Stimulated activated CD8-positive, alpha-beta memory T cell treated with anti-CD3 and anti-CD28 coated beads, Interleukin-12 subunit alpha, Interleukin-12 subunit beta, amount 100 ng/mL, for 1 hour (primary cell): ENCODE measurements at regions not wholly inside any gene's neighbourhood (a gene's known extent, or its start where the extent isn't known, plus 50 kb on each side); places are given as distances from the start of the nearest gene placed in this dataset.

ENCODE experiments used
- DNase-seq: peaks from one replicate; pipeline ENCODE4 v3.0.0-alpha.2; 2020; ENCODE audit warnings: low read depth

GRCh38 chr17:77444984-77445759 lies 304.4 kb downstream of the SEC14L1 start:
- DNase-seq: peak; percentile 68

- no peak for DNase-seq
Measured at GRCh38 chr17:77445760-77446532, 305.2 kb downstream of the SEC14L1 start.

GRCh38 chr17:77446940-77447634 lies 306.3 kb downstream of the SEC14L1 start:
- no peak for DNase-seq

- DNase-seq: no peak
Measured at GRCh38 chr17:77449373-77449907, 308.7 kb downstream of the SEC14L1 start.

- DNase-seq: no peak
Measured at GRCh38 chr17:77449908-77450741, 309.4 kb downstream of the SEC14L1 start.

- no peak for DNase-seq
Measured at GRCh38 chr17:77450742-77451244, 310.0 kb downstream of the SEC14L1 start.

GRCh38 chr17:77451245-77451893 lies 310.6 kb downstream of the SEC14L1 start:
- no peak for DNase-seq

GRCh38 chr17:77451894-77452852 lies 311.4 kb downstream of the SEC14L1 start:
- DNase-seq: no peak

GRCh38 chr17:77453613-77454241 lies 313.0 kb downstream of the SEC14L1 start:
- no peak for DNase-seq

- no peak for DNase-seq
Measured at GRCh38 chr17:77454242-77455095, 313.7 kb downstream of the SEC14L1 start.

- DNase-seq: no peak
Measured at GRCh38 chr17:77455111-77455890, 314.5 kb downstream of the SEC14L1 start.

- no peak for DNase-seq
Measured at GRCh38 chr17:77455891-77456260, 315.1 kb downstream of the SEC14L1 start.

- no peak for DNase-seq
Measured at GRCh38 chr17:77456271-77456950, 315.6 kb downstream of the SEC14L1 start.

GRCh38 chr17:77456951-77457548 lies 316.3 kb downstream of the SEC14L1 start:
- no peak for DNase-seq

- no peak for DNase-seq
Measured at GRCh38 chr17:77457572-77458201, 316.9 kb downstream of the SEC14L1 start.
